ENCODE measurements at regions not wholly inside any gene's neighbourhood (a gene's known extent, or its start where the extent isn't known, plus 50 kb on each side); places are given as distances from the start of the nearest gene placed in this dataset.

DNA sequence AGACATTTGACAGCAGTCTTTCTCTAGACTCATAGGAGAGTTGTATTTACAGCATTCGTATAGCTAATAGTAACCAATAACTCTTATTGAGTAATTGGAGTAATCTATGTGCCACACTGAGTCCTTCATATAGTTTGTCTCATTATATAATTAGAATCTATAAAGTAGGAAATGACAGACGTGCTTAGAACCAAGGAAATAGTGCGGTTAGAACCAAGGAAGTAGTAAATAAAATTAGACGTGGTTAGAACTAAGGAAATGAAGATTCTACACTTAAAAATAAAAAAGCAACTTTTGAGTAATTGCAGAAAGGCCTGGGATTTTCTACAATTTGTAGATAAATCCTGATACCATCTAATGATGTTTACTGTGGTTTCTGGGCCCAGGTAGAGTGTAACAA lies 107.8 kb upstream of the TNFSF11 start:
- no peak overlapping the region for H3K4me2 ChIP-seq (ENCODE audit: low read length)

DNA sequence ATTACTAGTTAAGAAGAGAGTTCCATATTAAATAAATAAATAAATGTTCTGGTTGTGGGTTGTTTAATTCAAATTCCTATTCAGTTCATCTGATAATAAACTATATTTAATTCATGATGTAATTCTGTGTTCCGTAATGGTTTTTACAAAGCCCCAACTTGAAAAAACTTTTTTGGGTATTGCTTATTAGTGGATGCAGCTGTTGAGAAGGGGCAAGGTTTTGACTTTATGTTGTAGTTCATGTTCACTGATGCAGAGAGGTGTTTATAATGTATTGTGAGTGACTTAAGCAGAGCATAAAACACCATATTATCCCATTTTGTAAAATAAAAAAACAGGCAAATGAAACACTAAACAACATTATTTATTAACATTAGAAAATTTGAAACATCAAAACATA lies 107.3 kb upstream of the TNFSF11 start:
- no peaks in the 10 kb centered on the region for H3K9me2 ChIP-seq (replicated peaks; ENCODE audit: control insufficient read depth, low read length)
- H3K4me3 ChIP-seq (ENCODE audit: low read length), result no peak overlapping the region
- H3K79me2 ChIP-seq (ENCODE audit: control insufficient read depth, low read length), result no peaks in the 10 kb centered on the region
- no peaks in the 10 kb centered on the region for H3F3A ChIP-seq (ENCODE audit: control insufficient read depth, insufficient read depth)
- H3K36me3 ChIP-seq (ENCODE audit: control insufficient read depth, low read length), result no peaks in the 10 kb centered on the region
- H3K9me3 ChIP-seq (ENCODE audit: control insufficient read depth, insufficient read depth, low read length), result peaks cover 1% of the 10 kb centered on the region; the same call in 1 of the 2 replicates
- H3K27me3 ChIP-seq (ENCODE audit: control insufficient read depth, low read length), result no peaks in the 10 kb centered on the region
- no peak overlapping the region for H3K27ac ChIP-seq (ENCODE audit: low read depth, low read length)
- H3K4me2 ChIP-seq (ENCODE audit: low read length), result no peak overlapping the region
- H3K4me1 ChIP-seq (ENCODE audit: control insufficient read depth, low read length), result no peaks in the 10 kb centered on the region
- TF ChIP-seq, protein P1, sequence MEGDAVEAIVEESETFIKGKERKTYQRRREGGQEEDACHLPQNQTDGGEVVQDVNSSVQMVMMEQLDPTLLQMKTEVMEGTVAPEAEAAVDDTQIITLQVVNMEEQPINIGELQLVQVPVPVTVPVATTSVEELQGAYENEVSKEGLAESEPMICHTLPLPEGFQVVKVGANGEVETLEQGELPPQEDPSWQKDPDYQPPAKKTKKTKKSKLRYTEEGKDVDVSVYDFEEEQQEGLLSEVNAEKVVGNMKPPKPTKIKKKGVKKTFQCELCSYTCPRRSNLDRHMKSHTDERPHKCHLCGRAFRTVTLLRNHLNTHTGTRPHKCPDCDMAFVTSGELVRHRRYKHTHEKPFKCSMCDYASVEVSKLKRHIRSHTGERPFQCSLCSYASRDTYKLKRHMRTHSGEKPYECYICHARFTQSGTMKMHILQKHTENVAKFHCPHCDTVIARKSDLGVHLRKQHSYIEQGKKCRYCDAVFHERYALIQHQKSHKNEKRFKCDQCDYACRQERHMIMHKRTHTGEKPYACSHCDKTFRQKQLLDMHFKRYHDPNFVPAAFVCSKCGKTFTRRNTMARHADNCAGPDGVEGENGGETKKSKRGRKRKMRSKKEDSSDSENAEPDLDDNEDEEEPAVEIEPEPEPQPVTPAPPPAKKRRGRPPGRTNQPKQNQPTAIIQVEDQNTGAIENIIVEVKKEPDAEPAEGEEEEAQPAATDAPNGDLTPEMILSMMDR (IDR thresholded peaks at IDR 0.05; ENCODE audit: low read depth, low read length, poor library complexity, severe bottlenecking), result no peak
- no peak for TF ChIP-seq EZH2phosphoT487 (IDR thresholded peaks at IDR 0.05; ENCODE audit: borderline replicate concordance, low read length)
- H4K20me1 ChIP-seq (ENCODE audit: control insufficient read depth, insufficient read depth, low read depth, low read length), result no peaks in the 10 kb centered on the region

More for the DNA sequence above, 107.8 kb upstream of the TNFSF11 start:
- no peaks in the 10 kb centered on the region for H3K79me2 ChIP-seq (ENCODE audit: control insufficient read depth, low read length)
- H3K36me3 ChIP-seq (ENCODE audit: control insufficient read depth, low read length), result no peaks in the 10 kb centered on the region
- no peaks in the 10 kb centered on the region for H3K4me1 ChIP-seq (ENCODE audit: control insufficient read depth, low read length)
- H3K9me2 ChIP-seq (replicated peaks; ENCODE audit: control insufficient read depth, low read length), result no peaks in the 10 kb centered on the region
- H3K9me3 ChIP-seq (ENCODE audit: control insufficient read depth, insufficient read depth, low read length), result peaks cover 6% of the 10 kb centered on the region; the same call in 1 of the 2 replicates
- H3K27me3 ChIP-seq (ENCODE audit: control insufficient read depth, low read length), result no peaks in the 10 kb centered on the region
- no peak overlapping the region for H3K27ac ChIP-seq (ENCODE audit: low read depth, low read length)
- no peaks in the 10 kb centered on the region for H4K20me1 ChIP-seq (ENCODE audit: control insufficient read depth, insufficient read depth, low read depth, low read length)
- TF ChIP-seq EZH2phosphoT487 (IDR thresholded peaks at IDR 0.05; ENCODE audit: borderline replicate concordance, low read length), result no peak
- TF ChIP-seq, protein P1 (IDR thresholded peaks at IDR 0.05; ENCODE audit: low read depth, low read length, poor library complexity, severe bottlenecking), result no peak
- H3F3A ChIP-seq (ENCODE audit: control insufficient read depth, insufficient read depth), result no peaks in the 10 kb centered on the region
- no peak overlapping the region for H3K4me3 ChIP-seq (ENCODE audit: low read length)

DNA sequence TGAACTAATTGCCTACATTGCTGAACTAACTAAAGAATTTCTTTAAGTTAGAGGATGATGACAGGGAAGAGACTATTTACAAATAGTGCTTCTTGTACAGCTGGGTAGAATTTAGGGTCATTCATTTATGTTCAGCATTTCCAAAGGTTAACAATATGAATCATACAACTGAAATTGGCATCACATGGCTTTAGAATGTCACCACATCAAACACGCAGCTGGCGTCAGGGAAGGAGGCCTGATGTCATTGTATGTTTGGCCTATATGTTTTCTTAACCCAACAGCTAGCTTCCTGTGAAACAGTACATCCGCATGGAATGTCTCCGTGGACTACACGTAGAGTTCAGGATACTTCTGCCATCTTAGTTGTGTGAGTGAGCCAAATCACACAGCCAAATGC lies 99.0 kb upstream of the TNFSF11 start:
- H3K4me2 ChIP-seq (ENCODE audit: low read length), result no peak overlapping the region
- no peak overlapping the region for H3K27ac ChIP-seq (ENCODE audit: low read depth, low read length)

More for the DNA sequence above, 99.0 kb upstream of the TNFSF11 start:
- no peaks in the 10 kb centered on the region for H4K20me1 ChIP-seq (ENCODE audit: control insufficient read depth, insufficient read depth, low read depth, low read length)
- no peak overlapping the region for H3K4me3 ChIP-seq (ENCODE audit: low read length)
- no peaks in the 10 kb centered on the region for H3K36me3 ChIP-seq (ENCODE audit: control insufficient read depth, low read length)
- no peaks in the 10 kb centered on the region for H3K9me2 ChIP-seq (replicated peaks; ENCODE audit: control insufficient read depth, low read length)
- no peaks in the 10 kb centered on the region for H3K9me3 ChIP-seq (ENCODE audit: control insufficient read depth, insufficient read depth, low read length)
- H3K4me1 ChIP-seq (ENCODE audit: control insufficient read depth, low read length), result no peaks in the 10 kb centered on the region
- no peaks in the 10 kb centered on the region for H3K27me3 ChIP-seq (ENCODE audit: control insufficient read depth, low read length)
- no peaks in the 10 kb centered on the region for H3F3A ChIP-seq (ENCODE audit: control insufficient read depth, insufficient read depth)
- no peaks in the 10 kb centered on the region for H3K79me2 ChIP-seq (ENCODE audit: control insufficient read depth, low read length)
- TF ChIP-seq, protein P1 (IDR thresholded peaks at IDR 0.05; ENCODE audit: low read depth, low read length, poor library complexity, severe bottlenecking), result no peak
- no peak for TF ChIP-seq EZH2phosphoT487 (IDR thresholded peaks at IDR 0.05; ENCODE audit: borderline replicate concordance, low read length)
